ENCODE measurements at regions not wholly inside any gene's neighbourhood (a gene's known extent, or its start where the extent isn't known, plus 50 kb on each side); places are given as distances from the start of the nearest gene placed in this dataset.

- TF ChIP-seq POLR2A (IDR thresholded peaks at IDR 0.05; ENCODE audit: low read depth, low read length): no peak
- no peak for TF ChIP-seq CTCF (conservative IDR thresholded peaks at IDR 0.05; ENCODE audit: low read depth, low read length)
Measured at GRCh38 chr16:5422643-5423496, 325.3 kb upstream of the EEF2KMT start.
